ENCODE measurements at regions not wholly inside any gene's neighbourhood (a gene's known extent, or its start where the extent isn't known, plus 50 kb on each side); places are given as distances from the start of the nearest gene placed in this dataset.

- TF ChIP-seq ZNF501 (tag by site-specific recombination; IDR thresholded peaks at IDR 0.05) (no peak), SALL2 (tag by site-specific recombination; IDR thresholded peaks at IDR 0.05; ENCODE audit: borderline replicate concordance) (no peak), ZNF175 (tag by site-specific recombination; IDR thresholded peaks at IDR 0.05) (no peak), ZNF707 (tag by site-specific recombination; IDR thresholded peaks at IDR 0.05) (no peak), ZNF76 (tag by site-specific recombination; IDR thresholded peaks at IDR 0.05; ENCODE audit: borderline replicate concordance, low read depth) (no peak), ZNF510 (tag by site-specific recombination; IDR thresholded peaks at IDR 0.05; ENCODE audit: insufficient replicate concordance) (no peak), ZNF202 (tag by site-specific recombination; IDR thresholded peaks at IDR 0.05; ENCODE audit: borderline replicate concordance) (no peak), HOXC10 (CRISPR knock-in tag; IDR thresholded peaks at IDR 0.05) (no peak), ZNF37A (tag by site-specific recombination; IDR thresholded peaks at IDR 0.05) (no peak), ZNF266 (tag by site-specific recombination; IDR thresholded peaks at IDR 0.05; ENCODE audit: low read depth) (no peak), ZNF121 (tag by site-specific recombination; IDR thresholded peaks at IDR 0.05) (no peak), ZNF654 (tag by site-specific recombination; IDR thresholded peaks at IDR 0.05; ENCODE audit: low read depth) (no peak), ZNF514 (tag by site-specific recombination; IDR thresholded peaks at IDR 0.05) (no peak)
- TF ChIP-seq, protein P1, sequence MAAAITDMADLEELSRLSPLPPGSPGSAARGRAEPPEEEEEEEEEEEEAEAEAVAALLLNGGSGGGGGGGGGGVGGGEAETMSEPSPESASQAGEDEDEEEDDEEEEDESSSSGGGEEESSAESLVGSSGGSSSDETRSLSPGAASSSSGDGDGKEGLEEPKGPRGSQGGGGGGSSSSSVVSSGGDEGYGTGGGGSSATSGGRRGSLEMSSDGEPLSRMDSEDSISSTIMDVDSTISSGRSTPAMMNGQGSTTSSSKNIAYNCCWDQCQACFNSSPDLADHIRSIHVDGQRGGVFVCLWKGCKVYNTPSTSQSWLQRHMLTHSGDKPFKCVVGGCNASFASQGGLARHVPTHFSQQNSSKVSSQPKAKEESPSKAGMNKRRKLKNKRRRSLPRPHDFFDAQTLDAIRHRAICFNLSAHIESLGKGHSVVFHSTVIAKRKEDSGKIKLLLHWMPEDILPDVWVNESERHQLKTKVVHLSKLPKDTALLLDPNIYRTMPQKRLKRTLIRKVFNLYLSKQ (tag by site-specific recombination; IDR thresholded peaks at IDR 0.05; ENCODE audit: borderline replicate concordance) = no peak
- TF ChIP-seq, protein P2, sequence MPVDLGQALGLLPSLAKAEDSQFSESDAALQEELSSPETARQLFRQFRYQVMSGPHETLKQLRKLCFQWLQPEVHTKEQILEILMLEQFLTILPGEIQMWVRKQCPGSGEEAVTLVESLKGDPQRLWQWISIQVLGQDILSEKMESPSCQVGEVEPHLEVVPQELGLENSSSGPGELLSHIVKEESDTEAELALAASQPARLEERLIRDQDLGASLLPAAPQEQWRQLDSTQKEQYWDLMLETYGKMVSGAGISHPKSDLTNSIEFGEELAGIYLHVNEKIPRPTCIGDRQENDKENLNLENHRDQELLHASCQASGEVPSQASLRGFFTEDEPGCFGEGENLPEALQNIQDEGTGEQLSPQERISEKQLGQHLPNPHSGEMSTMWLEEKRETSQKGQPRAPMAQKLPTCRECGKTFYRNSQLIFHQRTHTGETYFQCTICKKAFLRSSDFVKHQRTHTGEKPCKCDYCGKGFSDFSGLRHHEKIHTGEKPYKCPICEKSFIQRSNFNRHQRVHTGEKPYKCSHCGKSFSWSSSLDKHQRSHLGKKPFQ (tag by site-specific recombination; IDR thresholded peaks at IDR 0.05) = no peak
- Histone ChIP-seq H3K4me1 (ENCODE audit: control insufficient read depth, insufficient read depth, low read length) (no peaks in the 10 kb centered on the region), H3K9me3 (ENCODE audit: control insufficient read depth, insufficient read depth, low read depth, low read length) (no peaks in the 10 kb centered on the region), H3K36me3 (ENCODE audit: control insufficient read depth in 2 of 2, insufficient read depth in 1 of 2, low read length in 2 of 2) (no peaks in the 10 kb centered on the region), H3K27ac (ENCODE audit: extremely low read depth, low read depth, low read length) (no peak overlapping the region), H3K4me3 (ENCODE audit: low read depth, low read length) (no peak overlapping the region)
- ChIA-PET CTCF (no interaction called here), POLR2A (no interaction called here)
These were observed 195.1 kb upstream of the KLF6 start for GRCh38 chr10:3980144-3980543.

- no peak overlapping the region for H3K27ac ChIP-seq (ENCODE audit: extremely low read depth, low read depth, low read length)
- H3K9me3 ChIP-seq (ENCODE audit: control insufficient read depth, insufficient read depth, low read depth, low read length) = no peaks in the 10 kb centered on the region
- H3K4me1 ChIP-seq (ENCODE audit: control insufficient read depth, insufficient read depth, low read length) = no peaks in the 10 kb centered on the region
- no peaks in the 10 kb centered on the region for H3K36me3 ChIP-seq (ENCODE audit: control insufficient read depth in 2 of 2, insufficient read depth in 1 of 2, low read length in 2 of 2)
- POLR2A ChIA-PET = no interaction called here
- CTCF ChIA-PET = no interaction called here
- H3K4me3 ChIP-seq (ENCODE audit: low read depth, low read length) = no peak overlapping the region
- TF ChIP-seq ZNF214 (tag by site-specific recombination; IDR thresholded peaks at IDR 0.05; ENCODE audit: borderline replicate concordance) = no peak
- TF ChIP-seq ZSCAN16 (tag by site-specific recombination; IDR thresholded peaks at IDR 0.05) = no peak
- TF ChIP-seq ZNF747 (tag by site-specific recombination; IDR thresholded peaks at IDR 0.05) = no peak
- TF ChIP-seq ZBTB10 (tag by site-specific recombination; IDR thresholded peaks at IDR 0.05) = no peak
- TF ChIP-seq ZNF24 (tag by site-specific recombination; IDR thresholded peaks at IDR 0.05) = no peak
- TF ChIP-seq KLF1 (tag by site-specific recombination; IDR thresholded peaks at IDR 0.05) = no peak
- TF ChIP-seq KLF9 (tag by site-specific recombination; IDR thresholded peaks at IDR 0.05; ENCODE audit: low read depth) = no peak
- TF ChIP-seq, protein P3, sequence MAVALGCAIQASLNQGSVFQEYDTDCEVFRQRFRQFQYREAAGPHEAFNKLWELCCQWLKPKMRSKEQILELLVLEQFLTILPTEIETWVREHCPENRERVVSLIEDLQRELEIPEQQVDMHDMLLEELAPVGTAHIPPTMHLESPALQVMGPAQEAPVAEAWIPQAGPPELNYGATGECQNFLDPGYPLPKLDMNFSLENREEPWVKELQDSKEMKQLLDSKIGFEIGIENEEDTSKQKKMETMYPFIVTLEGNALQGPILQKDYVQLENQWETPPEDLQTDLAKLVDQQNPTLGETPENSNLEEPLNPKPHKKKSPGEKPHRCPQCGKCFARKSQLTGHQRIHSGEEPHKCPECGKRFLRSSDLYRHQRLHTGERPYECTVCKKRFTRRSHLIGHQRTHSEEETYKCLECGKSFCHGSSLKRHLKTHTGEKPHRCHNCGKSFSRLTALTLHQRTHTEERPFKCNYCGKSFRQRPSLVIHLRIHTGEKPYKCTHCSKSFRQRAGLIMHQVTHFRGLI (tag by site-specific recombination; IDR thresholded peaks at IDR 0.05) = no peak
These were observed 193.8 kb upstream of the KLF6 start for GRCh38 chr10:3978761-3979160.
